Transverse colon (tissue), 4 donors: ENCODE measurements at regions not wholly inside any gene's neighbourhood (a gene's known extent, or its start where the extent isn't known, plus 50 kb on each side); places are given as distances from the start of the nearest gene placed in this dataset.

ENCODE experiments used
- DNase-seq: peaks from one replicate; pipeline ENCODE4 v3.0.0-alpha.2; 2019
- H3K27ac ChIP-seq, 4 donors: fragments of 200-600 bp; sonication (generic); 2 replicates each; pipeline ENCODE4 v1.5.1; 2016 to 2018; ENCODE audit warnings: inconsistent platforms in 4 of 4
- H3K27me3 ChIP-seq: fragments of 200-600 bp; sonication (generic); 2 replicates; pipeline ENCODE4 v1.5.1; 2017; ENCODE audit warnings: inconsistent platforms
- H3K36me3 ChIP-seq, 4 donors: fragments of 200-600 bp; sonication (generic); 2 replicates each; pipeline ENCODE4 v1.5.1; 2017 to 2019; ENCODE audit warnings: inconsistent platforms in 4 of 4
- H3K4me1 ChIP-seq, 4 donors: fragments of 200-600 bp; sonication (generic); 2 replicates each; pipeline ENCODE4 v1.5.1; 2017 to 2020; ENCODE audit warnings: inconsistent platforms in 4 of 4
- H3K4me3 ChIP-seq, 4 donors: fragments of 200-600 bp; sonication (generic); 1 replicate in 1 of 4; 2 replicates in 3 of 4; pipeline versions ENCODE4 v1.5.1 to v1.6.1; 2017 to 2019; ENCODE audit warnings: inconsistent platforms in 4 of 4
- H3K9me3 ChIP-seq, 2 donors: fragments of 200-600 bp; sonication (generic); 2 replicates each; pipeline ENCODE4 v1.5.1; 2017 to 2019; ENCODE audit warnings: inconsistent platforms in 2 of 2
- EP300 ChIP-seq: sonication (generic); formaldehyde crosslinking; IDR thresholded peaks from one replicate; pipeline ENCODE4 v1.6.1; 2017; ENCODE audit warnings: antibody characterized with exemption, low read depth
- POLR2A ChIP-seq: fragments of 450-650 bp; IDR thresholded peaks from one replicate; pipeline ENCODE4 v1.6.1; 2016; ENCODE audit warnings: antibody characterized with exemption, mild to moderate bottlenecking, moderate library complexity
- POLR2AphosphoS5 ChIP-seq, 3 donors: sonication (generic); formaldehyde crosslinking; IDR thresholded peaks; one replicate each; pipeline ENCODE4 v1.6.1; 2016; ENCODE audit warnings: antibody characterized with exemption in 3 of 3
- WGBS, 2 donors: methylation state at CpG; one replicate each; pipeline ENCODE4 v1.1.5; 2018; ENCODE audit warnings: low coverage in 1 of 2; 5-methylcytosine and 5-hydroxymethylcytosine counted together
- in situ Hi-C, 4 donors: fragments of 200-750 bp; cut with MboI; loops; one replicate each; pipeline versions ENCODE4 v1.15.0 to v1.15.1; 2017; ENCODE audit warnings: low sequenced_read_pairs in 3 of 4, low pct_ligation_motif_present in 1 of 4, low pct_unique_long_range_greater_than_20kb in 1 of 4
- intact Hi-C: fragments of 100-400 bp; cut with DNase I; formaldehyde crosslinking; loops from one replicate; pipeline ENCODE4 v1.15.1; 2023; ENCODE audit warnings: low total_unique reads
- TF ChIP-seq, protein P1 (sequence below), 5 experiments: fragments of 200-600 bp in 3 of 5; fragments of 450-650 bp in 2 of 5; sonication (generic) in 3 of 5; IDR thresholded peaks; 1 replicate in 2 of 5; 2 replicates in 3 of 5; pipeline ENCODE4 v1.5.1; 2016 to 2017; ENCODE audit warnings: antibody characterized with exemption in 5 of 5, inconsistent platforms in 3 of 5, mild to moderate bottlenecking in 2 of 5, moderate library complexity in 1 of 5

DNA sequence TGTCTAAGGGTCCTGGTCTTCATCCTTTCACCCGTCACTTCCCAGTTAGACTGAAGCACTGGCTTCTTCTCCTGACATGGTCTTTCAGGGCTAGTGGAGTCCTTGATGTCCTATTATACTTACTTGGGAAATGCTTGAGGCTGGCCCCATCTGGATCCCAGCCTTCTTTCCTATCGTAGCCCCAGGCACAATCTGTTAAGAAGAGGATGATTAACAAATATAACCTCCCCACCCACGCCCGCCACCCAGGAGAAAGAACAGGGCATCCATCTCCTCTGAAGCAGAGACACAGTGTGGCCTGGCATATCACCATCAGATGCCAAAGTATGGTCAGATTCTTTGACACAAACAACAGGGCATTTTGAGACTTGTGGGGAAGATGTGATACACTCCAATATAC lies 530.1 kb downstream of the SOX11 start:
- TF ChIP-seq, protein P1, sequence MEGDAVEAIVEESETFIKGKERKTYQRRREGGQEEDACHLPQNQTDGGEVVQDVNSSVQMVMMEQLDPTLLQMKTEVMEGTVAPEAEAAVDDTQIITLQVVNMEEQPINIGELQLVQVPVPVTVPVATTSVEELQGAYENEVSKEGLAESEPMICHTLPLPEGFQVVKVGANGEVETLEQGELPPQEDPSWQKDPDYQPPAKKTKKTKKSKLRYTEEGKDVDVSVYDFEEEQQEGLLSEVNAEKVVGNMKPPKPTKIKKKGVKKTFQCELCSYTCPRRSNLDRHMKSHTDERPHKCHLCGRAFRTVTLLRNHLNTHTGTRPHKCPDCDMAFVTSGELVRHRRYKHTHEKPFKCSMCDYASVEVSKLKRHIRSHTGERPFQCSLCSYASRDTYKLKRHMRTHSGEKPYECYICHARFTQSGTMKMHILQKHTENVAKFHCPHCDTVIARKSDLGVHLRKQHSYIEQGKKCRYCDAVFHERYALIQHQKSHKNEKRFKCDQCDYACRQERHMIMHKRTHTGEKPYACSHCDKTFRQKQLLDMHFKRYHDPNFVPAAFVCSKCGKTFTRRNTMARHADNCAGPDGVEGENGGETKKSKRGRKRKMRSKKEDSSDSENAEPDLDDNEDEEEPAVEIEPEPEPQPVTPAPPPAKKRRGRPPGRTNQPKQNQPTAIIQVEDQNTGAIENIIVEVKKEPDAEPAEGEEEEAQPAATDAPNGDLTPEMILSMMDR (IDR thresholded peaks at IDR 0.05), result no peak
- no peak for TF ChIP-seq EP300
- TF ChIP-seq POLR2AphosphoS5 (IDR thresholded peaks at IDR 0.05), result no peak
- no peak for TF ChIP-seq POLR2A
- Histone ChIP-seq H3K36me3 (no peaks in the 10 kb centered on the region), H3K4me1 (no peaks in the 10 kb centered on the region), H3K9me3 (no peaks in the 10 kb centered on the region), H3K4me3 (no peak overlapping the region), H3K27ac (no peak overlapping the region), H3K27me3 (no peaks in the 10 kb centered on the region)
- intact Hi-C loops (no loop called here), in situ Hi-C loops (no loop called here)
- DNase-seq, result no peak
- 82 to 91% methylated on average over 4 of the region's 4 CpGs for whole genome bisulfite sequencing, 2 donors

DNA sequence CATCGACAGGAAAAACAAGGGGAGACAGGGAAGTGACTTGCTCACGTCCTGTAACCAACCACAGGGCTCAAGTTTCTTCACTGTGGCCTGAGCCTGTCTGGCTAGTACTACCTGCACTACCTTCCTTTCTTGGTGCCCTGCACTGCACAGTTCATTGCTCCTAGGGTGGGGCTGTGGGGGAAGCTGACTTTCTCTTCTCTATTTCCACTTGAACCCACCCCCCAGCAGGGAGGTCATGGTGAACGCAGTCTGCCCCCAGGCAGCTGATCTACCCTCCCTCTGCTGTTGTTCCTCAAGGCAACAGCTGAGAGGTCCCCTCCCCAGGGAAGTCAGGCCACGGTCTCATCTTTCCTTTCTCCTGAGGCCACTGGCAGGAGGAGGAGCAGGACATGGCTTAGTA lies 532.1 kb downstream of the SOX11 start:
- TF ChIP-seq EP300 (no peak), POLR2AphosphoS5 (IDR thresholded peaks at IDR 0.05) (no peak), POLR2A (no peak)
- TF ChIP-seq, protein P1 (IDR thresholded peaks at IDR 0.05), result no peak
- H3K4me1 ChIP-seq, result no peaks in the 10 kb centered on the region
- H3K27me3 ChIP-seq, result no peaks in the 10 kb centered on the region
- in situ Hi-C loops (no loop called here), intact Hi-C loops (no loop called here)
- H3K4me3 ChIP-seq, result no peak overlapping the region
- H3K36me3 ChIP-seq, result no peaks in the 10 kb centered on the region
- H3K9me3 ChIP-seq, result no peaks in the 10 kb centered on the region
- H3K27ac ChIP-seq, result no peak overlapping the region
- 69% methylated on average over 4 of the region's 4 CpGs; no CpG with 5 or more reads in 1 of the 2 donors for WGBS, 2 donors
- DNase-seq, result no peak

DNA sequence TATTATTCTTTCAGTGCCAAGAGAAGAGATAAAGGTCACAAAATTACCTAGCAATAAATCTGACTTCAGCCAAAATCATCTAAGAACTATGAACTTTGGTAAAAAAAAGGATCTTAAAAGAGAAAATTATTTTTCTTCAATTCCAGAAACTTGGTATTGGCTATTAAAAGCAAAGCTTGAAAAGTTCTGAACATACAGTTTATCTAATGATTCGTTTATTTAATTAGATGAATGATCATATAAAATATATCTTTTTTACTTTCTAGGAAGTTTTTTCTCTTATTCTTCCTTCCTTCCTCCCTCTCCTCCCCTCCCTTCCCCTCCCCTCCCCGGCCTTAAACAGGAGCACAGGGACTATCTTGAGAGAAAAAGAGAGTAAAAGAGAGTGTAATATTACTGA lies 536.1 kb downstream of the SOX11 start:
- in situ Hi-C loops, result no loop called here
- no peaks in the 10 kb centered on the region for H3K27me3 ChIP-seq
- no peaks in the 10 kb centered on the region for H3K4me1 ChIP-seq
- H3K4me3 ChIP-seq, result no peak overlapping the region
- no peaks in the 10 kb centered on the region for H3K36me3 ChIP-seq
- no peak overlapping the region for H3K27ac ChIP-seq
- WGBS, 2 donors, result 46 to 76% methylated on average over 1 to 2 of the region's 2 CpGs
- no peak for DNase-seq
- TF ChIP-seq POLR2AphosphoS5 (IDR thresholded peaks at IDR 0.05) (no peak), POLR2A (no peak), EP300 (no peak)
- TF ChIP-seq, protein P1 (IDR thresholded peaks at IDR 0.05), result no peak
- no peaks in the 10 kb centered on the region for H3K9me3 ChIP-seq
- intact Hi-C loops, result no loop called here

DNA sequence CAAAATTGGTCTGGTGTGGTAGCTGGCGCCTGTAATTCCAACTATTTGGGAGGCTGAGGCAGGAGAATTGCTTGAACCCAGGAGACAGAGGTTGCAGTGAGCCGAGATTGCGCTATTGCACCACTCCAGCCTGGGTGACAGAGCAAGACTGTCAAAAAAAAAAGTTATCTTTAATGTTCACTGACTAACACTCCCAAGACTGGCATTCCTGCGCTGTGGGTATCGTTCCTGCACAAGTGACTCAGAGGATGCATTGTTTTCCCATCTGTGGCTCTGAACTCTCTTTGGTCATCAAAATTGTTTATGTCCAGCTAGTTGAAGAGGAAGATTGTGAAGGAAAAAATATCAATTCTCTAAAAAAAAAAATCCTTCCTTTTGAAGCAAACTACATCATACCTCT lies 539.0 kb downstream of the SOX11 start:
- H3K4me3 ChIP-seq, result no peak overlapping the region
- no peaks in the 10 kb centered on the region for H3K9me3 ChIP-seq
- DNase-seq, result no peak
- no peak overlapping the region for H3K27ac ChIP-seq
- no peaks in the 10 kb centered on the region for H3K4me1 ChIP-seq
- in situ Hi-C loops (no loop called here), intact Hi-C loops (no loop called here)
- TF ChIP-seq, protein P1 (IDR thresholded peaks at IDR 0.05), result no peak
- TF ChIP-seq POLR2A (no peak), EP300 (no peak), POLR2AphosphoS5 (IDR thresholded peaks at IDR 0.05) (no peak)
- no peaks in the 10 kb centered on the region for H3K36me3 ChIP-seq
- WGBS, 2 donors, result 81 to 88% methylated on average over 3 to 5 of the region's 5 CpGs
- H3K27me3 ChIP-seq, result no peaks in the 10 kb centered on the region
